ENCODE measurements at regions not wholly inside any gene's neighbourhood (a gene's known extent, or its start where the extent isn't known, plus 50 kb on each side); places are given as distances from the start of the nearest gene placed in this dataset.
"Not testable (repeated sequence)": the region's sequence is repeated elsewhere in the genome, so short reads cannot be mapped to it uniquely, and the experiment has no call there.

- no peak for DNase-seq
These were observed 56.9 kb upstream of the GSC start for GRCh38 chr14:94826774-94827173.

DNA sequence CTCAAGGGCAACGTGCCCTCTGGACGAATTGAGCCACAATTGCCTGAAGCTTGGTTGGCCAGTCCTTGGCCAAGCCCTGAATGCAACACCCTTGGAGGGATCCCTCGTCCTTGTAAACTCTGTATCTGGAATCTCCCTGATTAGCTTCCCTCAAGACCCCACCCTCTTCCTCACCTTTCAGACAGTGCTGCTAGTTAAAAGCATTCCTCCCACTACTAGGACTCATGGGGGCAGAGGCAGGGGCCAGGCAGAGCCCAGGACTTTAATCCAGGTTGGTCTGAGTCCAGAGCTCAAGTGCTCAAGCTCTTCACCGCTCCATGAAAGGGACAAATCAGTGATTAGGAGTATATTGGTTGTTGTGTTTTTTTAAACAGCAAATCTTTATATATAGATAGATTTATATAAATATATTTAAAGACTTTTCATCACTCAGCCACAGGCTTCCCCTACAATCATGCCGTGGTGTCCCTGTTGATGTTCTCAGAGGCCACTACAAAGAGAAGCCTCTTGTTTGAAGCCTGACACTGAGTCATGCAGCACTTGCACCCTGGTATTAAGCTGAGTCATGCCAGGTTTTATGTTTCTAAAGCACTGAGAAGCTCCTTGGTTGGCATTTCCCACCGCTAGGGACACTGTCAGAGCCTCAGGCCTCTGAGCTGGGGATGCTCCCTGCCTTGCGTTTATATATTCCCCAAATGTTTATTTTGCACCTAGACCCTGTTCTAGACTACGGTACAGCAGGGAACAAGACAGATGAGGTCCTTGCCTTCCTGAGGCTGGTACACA, 53.8 kb upstream of the GSC start:
- DNase-seq: no peak

- no peak for DNase-seq
These were observed 51.8 kb upstream of the GSC start for GRCh38 chr14:94821705-94822104.

DNA sequence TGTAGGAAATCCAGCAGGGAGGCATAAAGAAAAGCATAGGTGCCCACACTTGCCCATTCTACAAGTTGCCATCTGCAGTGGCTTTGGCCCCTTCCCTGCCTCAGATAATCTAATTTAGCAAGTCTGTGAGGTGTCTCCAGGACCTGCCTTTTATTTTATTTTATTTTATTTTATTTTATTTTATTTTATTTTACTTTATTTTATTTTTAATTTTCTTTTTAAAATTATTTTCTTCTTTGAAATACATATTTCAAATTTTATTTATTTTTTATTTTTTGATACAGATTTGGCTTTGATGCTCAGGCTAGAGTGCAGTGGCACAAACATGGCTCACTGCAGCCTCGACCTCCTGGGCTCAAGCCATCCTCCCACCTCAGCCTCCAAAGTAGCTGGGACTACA, 51.0 kb upstream of the GSC start:
- DNase-seq: not testable (repeated sequence)
